Neural cell (in vitro differentiated cells): ENCODE measurements at regions not wholly inside any gene's neighbourhood (a gene's known extent, or its start where the extent isn't known, plus 50 kb on each side); places are given as distances from the start of the nearest gene placed in this dataset.

Experiments
- H2AFZ ChIP-seq: fragments of 200-600, 300-800 bp; sonication (generic), shearing (Covaris generic); 2 replicates; pipeline ENCODE4 v1.6.0; 2014; ENCODE audit warnings: low read depth, mild to moderate bottlenecking, antibody characterized with exemption, low read length, moderate library complexity
- H3F3A ChIP-seq: fragments of 200-600 bp; shearing (Covaris generic); 2 replicates; pipeline ENCODE4 v1.6.1; 2016; ENCODE audit warnings: mild to moderate bottlenecking, moderate library complexity, mixed read lengths, antibody characterized with exemption, low read length; ENCODE audit not compliant: insufficient read depth, poor library complexity, severe bottlenecking
- H3K27ac ChIP-seq: fragments of 200-600, 300-800 bp; sonication (generic), shearing (Covaris generic); 2 replicates; pipeline ENCODE4 v1.5.1; 2014; ENCODE audit warnings: mild to moderate bottlenecking, low read length, moderate library complexity
- H3K27me3 ChIP-seq: fragments of 300-800, 200-600 bp; sonication (generic), shearing (Covaris generic); 2 replicates; pipeline ENCODE4 v1.6.0; 2014; ENCODE audit warnings: mild to moderate bottlenecking, low read depth, low read length, moderate library complexity; ENCODE audit not compliant: insufficient read depth
- H3K36me3 ChIP-seq: fragments of 300-800, 200-600 bp; sonication (generic), shearing (Covaris generic); 2 replicates; pipeline ENCODE4 v1.5.1; 2014; ENCODE audit warnings: mild to moderate bottlenecking, antibody characterized with exemption, low read length, moderate library complexity; ENCODE audit not compliant: insufficient read depth
- H3K4me2 ChIP-seq: fragments of 300-800, 200-600 bp; sonication (generic), shearing (Covaris generic); 2 replicates; pipeline ENCODE4 v1.6.0; 2014; ENCODE audit warnings: mild to moderate bottlenecking, low read length
- H3K4me3 ChIP-seq: fragments of 300-800, 200-600 bp; sonication (generic), shearing (Covaris generic); 2 replicates; pipeline ENCODE4 v1.5.1; 2014; ENCODE audit warnings: mild to moderate bottlenecking, low read length, moderate library complexity
- H3K79me2 ChIP-seq: fragments of 200-600 bp; shearing (Covaris generic); replicated peaks from 2 replicates; pipeline ENCODE4 v1.6.0; 2014; ENCODE audit warnings: mild to moderate bottlenecking, low read length, moderate library complexity; ENCODE audit not compliant: insufficient read depth
- H3K9ac ChIP-seq: fragments of 300-800, 200-600 bp; sonication (generic), shearing (Covaris generic); 2 replicates; pipeline ENCODE4 v1.6.1; 2016; ENCODE audit warnings: mild to moderate bottlenecking, low read length, mixed read lengths
- H3K9me2 ChIP-seq: fragments of 200-600 bp; shearing (Covaris generic); 2 replicates; pipeline ENCODE4 v1.6.1; 2016; ENCODE audit warnings: mild to moderate bottlenecking, low read length, mixed read lengths; ENCODE audit not compliant: insufficient read depth
- H3K9me3 ChIP-seq: fragments of 200-600, 300-800 bp; sonication (generic), shearing (Covaris generic); 2 replicates; pipeline ENCODE4 v1.6.1; 2016; ENCODE audit warnings: mild to moderate bottlenecking, mixed run types, low read length, moderate library complexity, mixed read lengths
- H4K20me1 ChIP-seq: fragments of 200-600 bp; shearing (Covaris generic); 2 replicates; pipeline ENCODE4 v1.6.1; 2016; ENCODE audit warnings: mild to moderate bottlenecking, mixed run types; ENCODE audit not compliant: insufficient read depth
- EP300 ChIP-seq: fragments of 450-650 bp; conservative IDR thresholded peaks from 2 replicates; pipeline ENCODE4 v1.6.1; 2014; ENCODE audit warnings: antibody characterized with exemption, mild to moderate bottlenecking, moderate library complexity; ENCODE audit not compliant: poor library complexity, severe bottlenecking
- EZH2 ChIP-seq: fragments of 200-600, 300-800 bp; shearing (Covaris generic), sonication (generic); IDR thresholded peaks from 2 replicates; pipeline ENCODE4 v1.6.1; 2014; ENCODE audit warnings: antibody characterized with exemption, low read length, borderline replicate concordance, mild to moderate bottlenecking; ENCODE audit not compliant: insufficient read depth, poor library complexity, severe bottlenecking
- MXI1 ChIP-seq: fragments of 450-650 bp; conservative IDR thresholded peaks from 2 replicates; pipeline ENCODE4 v1.6.1; 2014; ENCODE audit warnings: antibody characterized with exemption, mild to moderate bottlenecking; ENCODE audit not compliant: poor library complexity, severe bottlenecking
- POLR2AphosphoS5 ChIP-seq: IDR thresholded peaks from 2 replicates; pipeline ENCODE4 v1.6.1; 2012
- RAD21 ChIP-seq: fragments of 450-650 bp; conservative IDR thresholded peaks from 2 replicates; pipeline ENCODE4 v1.6.1; 2014; ENCODE audit warnings: antibody characterized with exemption, mild to moderate bottlenecking, moderate library complexity
- SMC3 ChIP-seq: fragments of 450-650 bp; conservative IDR thresholded peaks from 2 replicates; pipeline ENCODE4 v1.6.1; 2014; ENCODE audit warnings: antibody characterized with exemption, mild to moderate bottlenecking, moderate library complexity; ENCODE audit not compliant: poor library complexity
- TAF1 ChIP-seq: IDR thresholded peaks from 2 replicates; pipeline ENCODE4 v1.6.1; 2012; ENCODE audit warnings: low read depth
- TF ChIP-seq, protein P1 (sequence below): fragments of 450-650 bp; IDR thresholded peaks from 2 replicates; pipeline ENCODE4 v1.5.1; 2014; ENCODE audit warnings: antibody characterized with exemption, mild to moderate bottlenecking, moderate library complexity; ENCODE audit not compliant: poor library complexity, severe bottlenecking
- TF ChIP-seq, protein P2 (sequence below): IDR thresholded peaks from 2 replicates; pipeline ENCODE4 v1.6.1; 2012; ENCODE audit warnings: borderline replicate concordance

DNA sequence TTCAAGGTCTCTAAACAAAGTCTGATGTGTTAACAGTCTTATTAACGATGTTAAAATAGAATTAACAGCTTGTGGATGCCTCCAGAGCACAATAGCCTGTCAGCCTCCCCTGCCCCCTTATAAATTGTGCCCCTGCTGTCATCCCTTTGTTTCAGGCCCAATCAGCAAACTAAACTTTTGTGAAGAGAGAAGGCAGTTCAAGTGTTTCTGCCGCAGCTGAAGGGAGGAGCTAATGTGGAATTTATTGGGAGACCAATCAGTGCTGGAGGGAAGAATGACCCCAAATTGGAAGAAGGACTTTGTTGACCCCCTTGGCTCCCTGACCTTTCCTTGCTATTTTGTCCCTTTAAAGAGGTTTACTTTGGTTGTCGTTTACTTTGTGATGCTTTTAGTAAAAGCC is 160.5 kb downstream of the TM9SF2 start:
- Histone ChIP-seq H2AFZ (no peak overlapping the region), H3K9me2 (no peaks in the 10 kb centered on the region), H3F3A (peaks cover 3% of the 10 kb centered on the region), H3K9ac (no peak overlapping the region), H3K9me3 (no peaks in the 10 kb centered on the region), H3K4me2 (no peak overlapping the region), H3K27me3 (peaks cover 7% of the 10 kb centered on the region), H3K36me3 (no peaks in the 10 kb centered on the region), H4K20me1 (no peaks in the 10 kb centered on the region), H3K4me3 (no peak overlapping the region), H3K27ac (no peak overlapping the region), H3K79me2 (no peaks in the 10 kb centered on the region)
- no peak for TF ChIP-seq EZH2
- TF ChIP-seq TAF1 = no peak
- TF ChIP-seq RAD21 = no peak
- TF ChIP-seq SMC3 = no peak
- TF ChIP-seq MXI1 = no peak
- TF ChIP-seq EP300 = no peak
- TF ChIP-seq POLR2AphosphoS5 = no peak
- TF ChIP-seq, protein P1, sequence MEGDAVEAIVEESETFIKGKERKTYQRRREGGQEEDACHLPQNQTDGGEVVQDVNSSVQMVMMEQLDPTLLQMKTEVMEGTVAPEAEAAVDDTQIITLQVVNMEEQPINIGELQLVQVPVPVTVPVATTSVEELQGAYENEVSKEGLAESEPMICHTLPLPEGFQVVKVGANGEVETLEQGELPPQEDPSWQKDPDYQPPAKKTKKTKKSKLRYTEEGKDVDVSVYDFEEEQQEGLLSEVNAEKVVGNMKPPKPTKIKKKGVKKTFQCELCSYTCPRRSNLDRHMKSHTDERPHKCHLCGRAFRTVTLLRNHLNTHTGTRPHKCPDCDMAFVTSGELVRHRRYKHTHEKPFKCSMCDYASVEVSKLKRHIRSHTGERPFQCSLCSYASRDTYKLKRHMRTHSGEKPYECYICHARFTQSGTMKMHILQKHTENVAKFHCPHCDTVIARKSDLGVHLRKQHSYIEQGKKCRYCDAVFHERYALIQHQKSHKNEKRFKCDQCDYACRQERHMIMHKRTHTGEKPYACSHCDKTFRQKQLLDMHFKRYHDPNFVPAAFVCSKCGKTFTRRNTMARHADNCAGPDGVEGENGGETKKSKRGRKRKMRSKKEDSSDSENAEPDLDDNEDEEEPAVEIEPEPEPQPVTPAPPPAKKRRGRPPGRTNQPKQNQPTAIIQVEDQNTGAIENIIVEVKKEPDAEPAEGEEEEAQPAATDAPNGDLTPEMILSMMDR = no peak
- TF ChIP-seq, protein P2, sequence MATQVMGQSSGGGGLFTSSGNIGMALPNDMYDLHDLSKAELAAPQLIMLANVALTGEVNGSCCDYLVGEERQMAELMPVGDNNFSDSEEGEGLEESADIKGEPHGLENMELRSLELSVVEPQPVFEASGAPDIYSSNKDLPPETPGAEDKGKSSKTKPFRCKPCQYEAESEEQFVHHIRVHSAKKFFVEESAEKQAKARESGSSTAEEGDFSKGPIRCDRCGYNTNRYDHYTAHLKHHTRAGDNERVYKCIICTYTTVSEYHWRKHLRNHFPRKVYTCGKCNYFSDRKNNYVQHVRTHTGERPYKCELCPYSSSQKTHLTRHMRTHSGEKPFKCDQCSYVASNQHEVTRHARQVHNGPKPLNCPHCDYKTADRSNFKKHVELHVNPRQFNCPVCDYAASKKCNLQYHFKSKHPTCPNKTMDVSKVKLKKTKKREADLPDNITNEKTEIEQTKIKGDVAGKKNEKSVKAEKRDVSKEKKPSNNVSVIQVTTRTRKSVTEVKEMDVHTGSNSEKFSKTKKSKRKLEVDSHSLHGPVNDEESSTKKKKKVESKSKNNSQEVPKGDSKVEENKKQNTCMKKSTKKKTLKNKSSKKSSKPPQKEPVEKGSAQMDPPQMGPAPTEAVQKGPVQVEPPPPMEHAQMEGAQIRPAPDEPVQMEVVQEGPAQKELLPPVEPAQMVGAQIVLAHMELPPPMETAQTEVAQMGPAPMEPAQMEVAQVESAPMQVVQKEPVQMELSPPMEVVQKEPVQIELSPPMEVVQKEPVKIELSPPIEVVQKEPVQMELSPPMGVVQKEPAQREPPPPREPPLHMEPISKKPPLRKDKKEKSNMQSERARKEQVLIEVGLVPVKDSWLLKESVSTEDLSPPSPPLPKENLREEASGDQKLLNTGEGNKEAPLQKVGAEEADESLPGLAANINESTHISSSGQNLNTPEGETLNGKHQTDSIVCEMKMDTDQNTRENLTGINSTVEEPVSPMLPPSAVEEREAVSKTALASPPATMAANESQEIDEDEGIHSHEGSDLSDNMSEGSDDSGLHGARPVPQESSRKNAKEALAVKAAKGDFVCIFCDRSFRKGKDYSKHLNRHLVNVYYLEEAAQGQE = no peak

DNA sequence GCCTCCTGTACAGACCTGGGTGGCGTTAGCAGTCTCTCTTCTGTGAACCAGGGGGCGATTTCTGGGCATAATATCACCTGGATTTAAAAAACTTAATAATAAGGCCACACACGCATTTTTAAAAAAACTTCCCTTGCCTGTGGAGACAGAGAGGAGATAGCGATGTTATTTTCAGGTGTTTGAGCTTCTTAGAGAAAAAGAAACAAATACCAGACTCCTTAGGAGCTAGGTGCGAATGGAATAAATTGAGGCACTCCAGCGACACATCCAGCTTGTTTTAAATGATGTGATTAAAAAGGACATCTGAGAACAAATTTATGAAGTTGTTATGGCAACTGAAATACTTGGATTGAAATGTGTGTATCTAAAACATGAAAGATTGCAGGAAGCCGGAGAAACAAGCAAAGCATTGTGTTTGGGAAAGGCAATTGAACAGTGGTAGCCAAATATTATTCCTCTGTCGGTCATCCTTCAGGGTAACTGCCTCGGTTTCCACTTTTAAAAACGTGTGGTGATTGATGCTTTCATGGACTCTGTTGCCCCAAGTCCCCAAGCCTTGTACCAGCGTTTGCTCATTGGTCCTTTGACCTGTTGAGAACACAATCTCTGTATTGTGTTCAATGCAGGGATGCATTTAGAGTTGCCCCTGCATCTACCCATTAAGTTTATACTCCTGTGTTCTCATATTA is 158.7 kb downstream of the TM9SF2 start:
- H3K9me3 ChIP-seq = no peaks in the 10 kb centered on the region
- H3F3A ChIP-seq = peaks cover 3% of the 10 kb centered on the region
- TF ChIP-seq TAF1 (no peak), SMC3 (no peak), MXI1 (no peak), EZH2 (no peak), EP300 (no peak), RAD21 (no peak), POLR2AphosphoS5 (no peak)
- TF ChIP-seq, protein P1 = no peak
- TF ChIP-seq, protein P2 = no peak
- H2AFZ ChIP-seq = no peak overlapping the region
- H3K9ac ChIP-seq = no peak overlapping the region
- H3K27me3 ChIP-seq = peaks cover 7% of the 10 kb centered on the region
- no peaks in the 10 kb centered on the region for H3K9me2 ChIP-seq
- no peak overlapping the region for H3K27ac ChIP-seq
- H3K36me3 ChIP-seq = no peaks in the 10 kb centered on the region
- H4K20me1 ChIP-seq = no peaks in the 10 kb centered on the region
- peak overlapping the region; percentile 6 for H3K4me2 ChIP-seq
- H3K79me2 ChIP-seq = peaks cover 5% of the 10 kb centered on the region
- H3K4me3 ChIP-seq = no peak overlapping the region
